IPS-18c (cell line): ENCODE measurements at regions not wholly inside any gene's neighbourhood (a gene's known extent, or its start where the extent isn't known, plus 50 kb on each side); places are given as distances from the start of the nearest gene placed in this dataset.
"Not testable (repeated sequence)": the region's sequence is repeated elsewhere in the genome, so short reads cannot be mapped to it uniquely, and the experiment has no call there.

Source experiments
- H3K4me3 ChIP-seq: 2 replicates; pipeline ENCODE4 v1.7.0; 2013; ENCODE audit warnings: low read depth, mild to moderate bottlenecking, low read length, moderate library complexity; ENCODE audit not compliant: insufficient read depth
- H3K9me3 ChIP-seq: one replicate; pipeline ENCODE4 v1.6.1; 2013; ENCODE audit warnings: mild to moderate bottlenecking, low read length, moderate library complexity; ENCODE audit not compliant: control insufficient read depth, insufficient read depth

DNA sequence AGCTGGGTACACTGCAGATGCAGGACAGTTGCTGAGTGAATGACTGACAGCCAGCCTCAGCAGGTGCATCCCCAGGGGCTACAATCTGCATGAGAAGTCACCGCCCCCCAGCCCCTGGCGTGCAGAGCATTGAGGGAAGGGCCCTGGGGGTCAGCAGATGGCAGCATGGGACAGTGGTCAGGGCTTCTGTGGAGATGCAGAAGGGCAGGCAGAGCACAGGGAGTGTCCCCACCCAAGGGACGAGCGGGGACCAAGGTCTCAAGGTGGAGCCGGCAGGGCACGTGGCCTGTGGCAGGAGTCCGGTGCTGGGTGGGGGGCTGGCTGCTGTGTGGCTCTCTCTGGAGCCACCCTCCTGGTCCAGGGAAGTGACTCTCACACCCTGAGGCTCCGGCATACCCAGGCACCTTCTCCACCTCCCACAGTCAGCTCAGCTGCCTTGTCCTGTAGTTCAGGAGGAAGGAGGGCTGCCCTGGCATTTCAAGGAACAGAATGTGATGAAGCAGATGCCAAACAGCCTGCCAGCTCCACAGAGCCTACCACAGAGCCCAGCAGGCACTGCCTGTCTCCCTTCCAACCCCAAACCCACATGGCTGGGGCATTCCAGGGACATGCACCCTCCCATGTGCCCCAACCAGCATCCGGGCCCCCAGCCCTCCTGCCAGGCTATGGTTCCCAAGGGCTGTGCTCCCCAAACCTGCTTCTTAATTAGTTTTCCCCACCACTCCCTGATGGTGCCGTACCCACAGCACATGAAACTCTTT is 114.5 kb downstream of the TMEM130 start:
- no peak overlapping the region for H3K4me3 ChIP-seq
- H3K9me3 ChIP-seq: no peaks in the 10 kb centered on the region

DNA sequence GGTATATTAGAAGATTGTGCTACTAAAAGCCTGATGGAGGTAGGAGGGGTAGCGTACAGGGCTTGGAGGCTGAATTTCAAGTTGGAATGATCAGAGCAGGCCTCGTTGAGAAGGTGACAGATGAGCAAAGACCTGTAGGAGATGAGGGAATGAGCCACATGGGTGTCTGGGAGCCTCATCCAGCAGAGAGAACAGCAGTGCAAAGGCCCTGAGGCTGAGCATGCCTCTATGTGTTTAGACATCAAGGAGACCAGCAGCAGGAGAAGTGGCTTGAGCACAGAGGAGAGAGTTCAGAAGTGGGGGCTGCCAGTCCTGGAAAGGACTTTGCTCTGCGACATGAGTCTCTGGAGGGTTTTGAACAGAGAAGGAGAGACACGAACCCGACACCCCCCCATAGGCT is 111.7 kb downstream of the TMEM130 start:
- H3K4me3 ChIP-seq: no peak overlapping the region

DNA sequence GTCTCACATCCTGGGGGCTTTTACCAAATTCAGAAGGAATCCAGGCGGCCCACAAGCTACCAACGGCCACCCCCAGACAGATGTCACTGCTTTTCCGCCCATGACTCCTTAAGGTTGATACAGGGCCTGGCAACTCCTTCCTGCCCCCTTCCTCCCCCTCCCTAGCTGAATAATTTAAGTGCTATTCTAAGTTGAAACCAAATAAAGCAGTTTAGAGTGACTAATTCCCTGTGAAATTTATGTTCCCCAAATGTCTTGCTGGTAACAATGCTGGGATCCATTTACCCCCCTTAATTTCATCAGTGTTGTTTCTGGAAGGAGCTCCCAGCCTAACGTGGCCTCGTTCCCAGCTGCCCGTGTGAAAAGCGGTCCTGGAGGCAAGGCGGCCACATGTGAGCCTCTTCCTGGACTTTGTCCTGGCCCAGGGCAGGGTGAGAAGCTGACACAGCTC is 109.6 kb downstream of the TMEM130 start:
- no peak overlapping the region for H3K4me3 ChIP-seq
- H3K9me3 ChIP-seq: no peaks in the 10 kb centered on the region

More for the DNA sequence above, 111.7 kb downstream of the TMEM130 start:
- no peaks in the 10 kb centered on the region for H3K9me3 ChIP-seq

DNA sequence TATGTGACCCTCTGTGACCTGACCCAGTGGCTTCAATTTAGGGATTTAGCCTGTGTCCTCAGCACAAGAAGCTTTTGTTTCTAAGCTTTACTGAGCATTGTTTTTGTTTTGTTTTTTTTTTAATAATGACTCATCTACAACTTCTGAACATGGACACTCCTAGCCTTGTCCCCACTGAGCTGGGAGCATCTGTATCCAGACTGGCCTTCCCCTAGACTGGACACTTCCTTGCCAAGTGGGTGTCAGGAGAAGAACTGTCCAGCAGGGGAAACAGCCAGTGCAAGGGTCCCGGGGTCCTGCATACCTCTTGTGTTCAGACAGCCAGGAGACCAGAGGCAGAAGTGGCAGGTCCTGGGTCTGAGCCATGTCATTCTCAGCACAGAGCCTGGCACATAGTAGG is 108.6 kb downstream of the TMEM130 start:
- Histone ChIP-seq H3K4me3 (no peak overlapping the region), H3K9me3 (no peaks in the 10 kb centered on the region)

DNA sequence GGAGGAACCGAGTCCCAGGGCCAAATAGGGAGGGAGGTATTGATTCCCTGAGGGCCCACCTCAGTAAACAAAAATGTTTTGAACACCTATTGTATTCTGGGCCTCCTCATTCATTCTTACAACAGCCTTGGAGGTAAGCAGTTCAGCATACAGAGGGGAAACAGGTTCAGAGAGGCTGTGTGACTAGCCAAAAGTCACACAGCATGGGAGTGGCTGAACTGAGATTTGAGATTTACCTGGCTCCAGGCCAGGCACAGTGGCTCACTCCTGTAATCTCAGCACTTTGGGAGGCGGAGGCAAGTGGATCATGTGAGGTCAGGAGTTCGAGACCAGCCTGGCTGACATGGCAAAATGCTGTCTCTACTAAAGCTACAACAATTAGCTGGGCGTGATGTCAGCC is 107.2 kb downstream of the TMEM130 start:
- Histone ChIP-seq H3K4me3 (no peak overlapping the region), H3K9me3 (no peaks in the 10 kb centered on the region)

DNA sequence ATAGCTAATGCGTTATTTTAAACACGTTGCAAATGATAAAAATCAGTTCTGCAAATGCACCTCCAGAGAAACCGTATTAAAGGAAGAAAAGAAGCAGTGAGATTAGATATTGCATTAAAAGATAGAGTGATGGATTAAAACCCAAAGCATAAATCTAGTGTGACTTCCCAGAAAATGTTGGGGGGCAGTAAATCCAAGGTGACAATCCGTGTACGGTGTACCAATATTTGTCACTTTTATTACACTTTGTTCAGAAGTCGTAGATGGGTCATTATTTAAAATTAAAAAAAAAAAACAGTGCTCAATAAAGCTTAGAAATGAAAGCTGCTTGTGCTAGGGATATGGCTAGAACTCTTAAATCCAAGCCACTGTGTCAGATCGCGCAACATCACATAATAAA is 106.4 kb downstream of the TMEM130 start:
- no peaks in the 10 kb centered on the region for H3K9me3 ChIP-seq
- no peak overlapping the region for H3K4me3 ChIP-seq

DNA sequence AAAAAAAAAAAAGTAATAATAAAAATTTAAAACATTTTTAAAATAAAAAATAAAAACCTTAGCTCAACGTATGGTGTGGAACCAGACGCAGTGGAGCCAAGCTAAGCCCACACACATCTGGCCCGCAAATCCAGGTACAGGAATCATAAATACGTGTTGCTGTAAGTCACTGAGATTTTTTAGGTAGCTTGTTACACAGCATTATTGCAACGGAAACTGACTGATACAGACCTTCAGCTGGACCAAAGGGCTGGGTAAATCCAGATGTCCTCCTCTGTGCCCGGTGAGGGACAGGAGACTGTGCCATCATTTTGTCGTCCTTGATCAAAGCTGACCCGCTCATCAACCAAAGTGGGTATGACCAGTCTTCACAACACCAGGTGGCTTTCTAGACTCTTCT is 104.9 kb downstream of the TMEM130 start:
- Histone ChIP-seq H3K9me3 (no peaks in the 10 kb centered on the region), H3K4me3 (no peak overlapping the region)

DNA sequence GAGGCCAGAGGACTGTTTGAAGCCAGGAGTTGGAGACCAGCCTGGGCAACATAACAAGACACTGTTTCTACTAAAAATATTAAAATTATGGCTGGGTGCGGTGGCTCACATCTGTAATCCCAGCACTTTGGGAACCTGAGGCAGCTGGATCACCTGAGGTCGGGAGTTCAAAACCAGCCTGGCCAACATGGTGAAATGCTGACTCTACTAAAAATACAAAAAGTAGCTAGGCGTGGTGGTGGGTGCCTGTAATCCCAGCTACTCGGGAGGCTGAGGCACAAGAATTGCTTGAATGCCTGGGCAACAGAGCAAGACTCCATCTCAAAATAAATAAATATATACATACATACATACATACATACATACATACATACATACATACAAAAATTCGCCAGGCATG is 99.7 kb downstream of the TMEM130 start:
- H3K4me3 ChIP-seq, H3K9me3 ChIP-seq: not testable (repeated sequence)

DNA sequence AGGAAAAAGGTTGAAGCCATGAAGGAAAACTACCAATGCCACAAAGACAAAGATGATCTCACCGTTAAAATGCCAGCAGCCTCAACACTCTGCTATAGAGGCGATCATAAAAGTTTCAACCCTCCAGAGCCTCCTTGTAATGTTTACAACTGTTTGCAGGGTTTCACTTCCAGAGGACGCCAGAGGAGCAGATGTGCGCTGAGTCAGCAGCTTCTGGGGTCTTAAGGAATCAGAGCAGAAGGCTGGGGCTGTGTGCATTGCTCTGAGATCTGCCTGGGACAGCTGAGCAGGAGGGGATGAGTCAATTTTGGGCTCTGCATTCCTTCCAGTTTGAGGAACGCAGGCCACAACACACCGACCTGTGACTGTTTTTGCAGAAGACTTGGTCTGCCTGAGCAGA is 98.3 kb downstream of the TMEM130 start:
- Histone ChIP-seq H3K9me3 (no peaks in the 10 kb centered on the region), H3K4me3 (0 out of 2 replicates have a peak overlapping the region, but pooled peaks have one; percentile 25)

DNA sequence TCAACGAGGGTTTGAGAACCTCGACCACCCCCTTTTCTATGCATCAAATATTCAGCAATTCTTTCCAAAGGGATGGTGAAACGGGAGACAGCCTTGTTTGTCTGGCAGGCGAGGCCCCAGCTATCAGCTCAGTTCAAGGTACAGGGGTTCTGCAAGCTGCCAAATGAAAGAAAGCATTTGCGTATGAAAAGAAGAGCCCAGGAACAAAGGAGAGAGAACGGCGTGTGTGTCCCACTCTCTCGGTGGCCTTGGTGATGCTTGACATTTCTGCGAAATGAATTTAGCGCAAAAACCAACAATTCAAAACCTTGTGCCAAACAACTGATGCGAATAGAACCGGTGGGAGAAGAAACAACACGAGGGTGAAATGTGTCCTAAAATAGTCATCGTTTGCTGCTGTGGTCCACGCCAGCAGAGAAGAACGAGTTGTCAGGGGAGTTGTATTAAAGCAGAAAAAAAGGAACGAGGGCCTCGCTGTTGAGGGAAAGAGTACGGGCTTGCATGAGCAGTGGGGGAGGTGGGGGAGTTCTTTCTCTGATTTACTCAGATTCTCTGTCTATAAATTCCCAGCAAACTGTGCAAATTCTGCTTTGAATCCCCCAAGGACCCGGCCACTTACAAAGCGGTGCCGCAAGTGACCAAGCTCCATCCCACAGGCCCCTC is 97.7 kb downstream of the TMEM130 start:
- Histone ChIP-seq H3K4me3 (0 out of 2 replicates have a peak overlapping the region, but pooled peaks have one; percentile 25), H3K9me3 (no peaks in the 10 kb centered on the region)

DNA sequence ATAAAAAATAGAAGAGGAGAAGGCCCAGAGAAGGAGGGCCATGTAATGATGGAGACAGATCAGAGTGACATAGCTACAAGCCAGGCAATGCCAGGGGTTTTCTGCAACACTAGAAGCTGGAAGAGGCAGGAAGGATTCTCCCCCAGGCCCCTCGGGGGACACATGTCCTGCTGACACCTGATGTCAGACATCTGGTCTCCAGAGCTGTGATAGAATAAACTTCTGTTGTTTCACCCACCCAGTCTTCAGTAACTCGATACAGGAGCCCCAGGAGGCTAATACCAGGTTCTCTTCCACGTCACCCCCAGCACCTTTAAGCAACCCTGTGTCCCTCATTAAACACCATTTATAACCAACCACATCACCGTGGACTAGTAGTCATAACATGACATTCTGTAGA is 94.9 kb downstream of the TMEM130 start:
- H3K4me3 ChIP-seq: no peak overlapping the region
- no peaks in the 10 kb centered on the region for H3K9me3 ChIP-seq

DNA sequence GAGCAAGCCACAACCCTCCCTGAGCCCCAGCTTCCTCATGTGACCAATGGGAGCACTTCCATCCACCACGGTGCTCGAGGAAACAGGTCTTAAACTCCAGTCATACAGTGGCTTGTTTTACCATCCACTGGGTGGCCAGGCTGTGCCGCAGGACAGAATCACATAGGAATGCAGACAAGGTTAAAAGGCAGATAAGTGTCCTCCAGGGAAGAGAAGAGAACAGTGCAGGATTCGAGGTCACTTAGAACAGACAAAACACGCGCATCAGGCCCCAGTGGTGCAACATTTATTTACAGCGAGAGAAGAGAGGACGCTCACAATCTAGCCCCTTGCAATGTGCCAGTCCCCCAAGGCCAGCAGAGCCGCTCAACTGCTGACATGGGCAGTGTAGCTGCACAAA is 92.8 kb downstream of the TMEM130 start:
- Histone ChIP-seq H3K9me3 (no peaks in the 10 kb centered on the region), H3K4me3 (no peak overlapping the region)

DNA sequence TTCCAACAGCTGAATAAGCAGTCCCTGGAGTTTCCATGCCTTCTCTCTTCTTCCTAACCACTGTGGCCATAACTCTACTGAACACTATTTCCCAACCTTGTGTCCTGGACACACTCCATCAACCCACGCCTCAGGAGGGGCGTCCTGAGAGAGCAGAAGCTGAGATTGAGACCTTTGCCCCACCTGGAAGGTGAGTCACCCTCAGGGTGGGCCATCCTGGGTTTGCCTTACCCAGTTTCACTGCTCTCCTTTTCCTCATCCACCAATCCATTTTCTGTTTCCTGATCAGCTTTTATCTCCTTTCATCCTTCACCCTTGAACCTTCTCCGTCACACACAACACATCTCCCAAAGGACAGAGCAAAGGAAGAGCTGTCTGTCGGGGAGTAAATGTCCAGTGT is 91.4 kb downstream of the TMEM130 start:
- H3K4me3 ChIP-seq: no peak overlapping the region
- no peaks in the 10 kb centered on the region for H3K9me3 ChIP-seq

DNA sequence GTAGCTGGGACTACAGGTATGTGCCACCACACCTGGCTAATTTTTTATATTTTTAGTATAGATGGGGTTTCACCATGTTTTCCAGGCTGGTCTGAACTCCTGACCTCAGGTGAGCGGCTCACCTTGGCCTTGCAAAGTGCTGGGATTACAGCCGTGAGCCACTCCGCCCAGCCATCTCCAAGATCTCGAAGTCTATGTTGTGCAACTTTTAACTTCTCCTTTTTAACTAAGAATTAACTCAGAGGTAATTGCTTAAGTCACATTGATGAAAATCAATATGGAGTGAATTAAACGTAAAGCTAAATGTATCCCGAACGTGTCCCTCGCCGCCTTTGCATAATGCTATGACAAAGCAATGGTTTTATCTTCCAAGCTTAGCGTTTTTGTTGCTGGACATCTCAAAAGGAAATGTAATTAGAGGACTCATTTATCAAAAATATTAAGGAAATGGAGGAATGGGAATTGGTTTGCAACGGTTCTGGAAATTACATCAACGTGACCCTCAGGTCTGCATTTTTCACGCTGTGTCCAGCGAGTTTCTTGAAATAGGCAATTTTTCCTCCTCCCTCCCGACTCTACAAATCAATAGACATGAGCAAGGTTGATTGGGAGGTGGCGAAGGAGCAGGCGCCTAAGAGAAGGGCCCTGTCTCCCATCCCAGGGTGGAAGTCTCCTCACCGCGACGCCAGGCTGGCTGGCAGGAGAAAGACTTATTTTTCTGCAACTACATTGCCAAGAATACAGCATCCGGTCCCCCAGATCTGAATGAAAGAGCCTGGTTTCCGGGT is 89.8 kb downstream of the TMEM130 start:
- Histone ChIP-seq H3K9me3 (no peaks in the 10 kb centered on the region), H3K4me3 (no peak overlapping the region)

DNA sequence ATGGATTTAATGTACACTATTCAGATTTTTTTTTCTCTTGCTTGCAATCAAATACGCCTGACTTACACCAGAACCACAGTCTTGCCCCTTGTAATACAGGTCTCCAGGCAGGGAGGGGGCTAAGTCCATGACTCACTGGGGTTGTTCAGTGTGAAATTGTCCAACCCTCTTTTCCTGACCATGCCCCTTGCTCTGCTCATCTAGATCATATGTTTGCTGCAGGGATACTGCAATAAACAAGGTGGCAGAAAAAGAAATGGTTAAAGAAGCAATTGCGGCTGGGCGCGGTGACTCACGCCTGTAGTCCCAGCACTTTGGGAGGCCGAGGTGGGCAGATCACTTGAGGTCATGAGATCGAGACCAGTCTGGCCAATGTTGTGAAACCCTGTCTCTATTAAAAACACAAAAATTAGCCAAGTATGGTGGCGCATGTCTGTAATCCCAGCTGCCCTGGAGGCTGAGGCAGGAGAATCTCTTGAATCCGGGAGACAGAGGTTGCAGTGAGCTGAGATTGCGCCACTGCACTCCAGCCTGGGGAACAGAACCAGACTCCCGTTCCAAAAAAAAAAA is 85.5 kb downstream of the TMEM130 start:
- Histone ChIP-seq H3K9me3 (no peaks in the 10 kb centered on the region), H3K4me3 (no peak overlapping the region)

DNA sequence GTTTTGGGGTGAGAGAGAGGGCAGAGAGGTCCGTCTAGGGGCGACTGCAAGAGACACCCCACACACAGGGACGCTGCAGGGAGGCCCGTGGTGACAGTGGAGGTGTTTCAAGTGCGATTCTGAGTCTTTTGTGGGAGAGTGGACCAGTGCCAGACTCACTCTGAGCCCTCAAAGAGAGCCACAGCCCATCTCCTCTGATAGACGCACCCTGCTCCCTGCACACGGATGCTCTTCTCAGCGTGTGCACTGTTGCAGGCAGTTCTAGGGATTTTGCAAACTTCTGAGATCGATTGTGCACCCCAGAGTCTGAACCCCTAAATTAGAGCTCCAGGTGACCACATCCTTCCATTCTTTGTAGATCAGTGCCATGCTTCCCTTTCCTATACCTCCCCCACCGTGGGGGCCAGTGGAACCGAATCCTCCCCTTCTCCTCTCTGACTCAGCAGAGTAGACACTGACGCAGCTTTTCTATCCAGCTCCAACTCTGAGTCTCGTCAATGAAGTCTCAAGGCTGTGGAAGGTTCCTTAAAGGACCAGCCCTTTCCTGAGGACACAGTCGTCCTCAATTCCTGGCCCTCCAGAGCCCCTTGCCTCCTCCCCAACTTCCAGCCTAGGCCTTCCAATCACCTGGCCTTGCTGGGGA is 83.8 kb downstream of the TMEM130 start:
- H3K9me3 ChIP-seq: no peaks in the 10 kb centered on the region

DNA sequence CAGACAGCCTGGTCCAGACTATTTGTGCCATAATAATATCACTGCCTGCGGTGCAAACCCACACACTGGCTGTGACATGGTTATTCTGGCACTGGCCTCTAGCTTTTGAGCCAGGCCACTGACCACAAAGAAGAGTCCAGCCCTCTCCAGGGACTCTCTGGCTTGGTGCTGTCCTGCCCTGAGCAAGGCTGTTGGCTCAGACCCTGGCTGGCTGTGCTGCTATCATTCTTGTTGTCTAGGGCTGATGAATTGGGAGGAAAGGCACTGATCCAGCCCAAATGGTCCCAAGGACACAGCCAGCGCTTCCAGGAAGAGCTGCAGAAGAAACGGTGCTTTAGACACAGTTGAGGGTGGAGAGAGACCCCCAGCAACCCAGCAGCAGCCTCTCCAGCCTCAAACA is 80.8 kb downstream of the TMEM130 start:
- Histone ChIP-seq H3K9me3 (no peaks in the 10 kb centered on the region), H3K4me3 (no peak overlapping the region)

More for the DNA sequence above, 83.8 kb downstream of the TMEM130 start:
- no peak overlapping the region for H3K4me3 ChIP-seq
